T follicular helper cell (primary cell): ENCODE measurements at regions not wholly inside any gene's neighbourhood (a gene's known extent, or its start where the extent isn't known, plus 50 kb on each side); places are given as distances from the start of the nearest gene placed in this dataset.
"Not testable (repeated sequence)": the region's sequence is repeated elsewhere in the genome, so short reads cannot be mapped to it uniquely, and the experiment has no call there.

Experiments
- DNase-seq: peaks from one replicate; pipeline ENCODE4 v3.0.0-alpha.2; 2020; ENCODE audit warnings: low read depth

GRCh38 chr18:22044474-22045220, 124.7 kb upstream of the GATA6 start:
- DNase-seq = no peak

DNA sequence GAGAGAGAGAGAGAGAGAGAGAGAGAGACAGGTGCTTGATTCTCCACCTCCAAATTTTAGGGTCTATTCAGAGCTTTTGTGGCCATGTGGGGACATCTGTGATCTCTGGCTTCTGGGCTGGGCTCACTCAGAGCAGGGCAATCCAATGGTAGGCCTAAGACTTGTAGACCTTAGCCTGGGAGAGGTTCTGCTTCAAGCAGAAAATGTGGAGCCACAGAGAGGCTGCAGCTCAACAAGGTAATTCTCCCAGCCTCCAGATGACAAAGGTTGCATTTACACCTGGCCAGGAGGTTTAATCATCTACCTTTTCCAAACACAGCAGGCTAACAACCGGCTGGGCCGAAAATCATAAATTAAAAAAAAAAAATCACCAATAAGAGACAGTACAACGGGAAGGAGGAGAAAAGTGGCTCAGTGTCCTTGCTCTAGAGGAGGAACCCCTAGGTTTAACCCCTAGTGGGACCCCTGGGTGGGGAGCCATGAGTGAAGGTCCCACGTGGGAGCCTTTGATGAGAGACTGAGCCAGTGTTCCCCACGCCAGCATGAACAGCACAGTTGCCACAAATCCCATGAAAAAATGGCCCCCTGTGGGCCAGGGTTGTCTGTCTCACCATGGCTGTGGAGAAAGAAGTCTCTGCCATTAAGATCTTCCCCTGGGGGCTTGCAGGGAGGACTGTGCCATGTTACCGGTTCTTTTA, 124.0 kb upstream of the GATA6 start:
- no peak for DNase-seq

DNA sequence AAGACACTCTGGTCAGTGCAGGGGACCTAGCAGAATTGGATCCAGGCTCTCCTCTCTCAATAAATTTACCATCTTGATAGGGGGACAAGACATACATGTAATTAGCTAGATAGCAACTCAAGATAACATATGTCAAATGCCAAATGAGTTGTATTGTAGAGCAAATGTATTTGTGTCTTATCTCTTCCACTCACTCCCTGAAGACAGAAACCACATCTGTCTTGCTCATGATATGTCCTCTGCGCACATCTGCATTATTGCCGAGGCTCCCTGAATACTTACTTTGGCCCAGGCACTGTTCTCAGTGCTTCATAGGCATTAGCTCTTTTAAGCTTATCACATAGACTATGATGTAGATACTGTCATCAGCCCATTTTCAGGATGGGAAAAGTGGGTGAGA, 122.9 kb upstream of the GATA6 start:
- no peak for DNase-seq

DNA sequence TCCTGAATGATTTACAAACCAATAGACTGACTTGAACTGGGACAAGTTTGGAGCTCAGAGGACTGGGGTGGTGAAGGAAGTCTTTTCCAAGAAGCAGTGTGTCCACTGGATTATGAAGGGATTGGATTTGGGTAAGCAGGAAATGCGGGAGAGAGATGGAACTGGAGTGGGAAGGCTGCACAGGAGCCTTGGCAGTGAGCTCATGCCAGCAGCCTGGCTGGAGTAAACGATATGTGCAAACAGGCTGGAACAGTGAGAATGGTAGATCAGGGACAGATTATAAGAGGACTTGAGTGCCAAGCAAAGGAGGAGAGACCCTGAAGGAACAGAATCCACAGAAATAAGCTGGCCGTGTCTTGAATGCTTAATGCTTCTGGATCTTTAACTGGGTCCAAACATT, 121.9 kb upstream of the GATA6 start:
- DNase-seq = no peak

- no peak for DNase-seq
Measured at GRCh38 chr18:22048221-22048620, 121.2 kb upstream of the GATA6 start.

- no peak for DNase-seq
Measured at GRCh38 chr18:22048932-22049615, 120.3 kb upstream of the GATA6 start.

DNA sequence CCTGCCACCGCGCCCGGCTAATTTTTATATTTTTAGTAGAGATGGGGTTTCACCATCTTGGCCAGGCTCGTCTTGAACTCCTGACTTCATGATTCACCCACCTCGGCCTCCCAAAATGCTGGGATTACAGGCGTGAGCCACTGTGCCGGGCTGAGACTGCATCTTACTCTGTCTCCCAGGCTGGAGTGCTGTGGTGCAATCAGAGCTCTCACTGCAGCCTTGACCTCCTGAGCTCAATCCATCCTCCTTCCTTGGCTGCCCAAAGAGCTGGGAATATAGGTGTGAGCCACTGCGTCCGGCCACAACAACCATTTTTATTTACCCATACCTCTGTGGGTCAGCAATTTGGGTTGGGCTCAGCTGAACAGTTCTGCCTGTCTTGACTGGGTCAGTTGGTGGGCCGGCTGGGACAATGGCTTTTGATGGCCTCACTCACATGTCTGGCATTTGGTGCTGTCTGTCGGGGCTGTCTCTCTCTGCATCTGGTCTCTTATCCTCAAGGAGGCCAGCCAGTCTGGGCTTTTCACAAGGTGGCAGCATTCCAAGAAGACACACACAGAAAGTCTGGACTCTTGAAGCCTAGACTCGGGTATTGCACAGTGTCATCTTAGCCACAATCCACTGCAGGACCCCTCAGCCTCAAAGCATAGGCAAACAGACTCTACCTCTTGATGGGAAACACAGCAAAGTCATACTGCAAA, 116.8 kb upstream of the GATA6 start:
- no peak for DNase-seq

DNA sequence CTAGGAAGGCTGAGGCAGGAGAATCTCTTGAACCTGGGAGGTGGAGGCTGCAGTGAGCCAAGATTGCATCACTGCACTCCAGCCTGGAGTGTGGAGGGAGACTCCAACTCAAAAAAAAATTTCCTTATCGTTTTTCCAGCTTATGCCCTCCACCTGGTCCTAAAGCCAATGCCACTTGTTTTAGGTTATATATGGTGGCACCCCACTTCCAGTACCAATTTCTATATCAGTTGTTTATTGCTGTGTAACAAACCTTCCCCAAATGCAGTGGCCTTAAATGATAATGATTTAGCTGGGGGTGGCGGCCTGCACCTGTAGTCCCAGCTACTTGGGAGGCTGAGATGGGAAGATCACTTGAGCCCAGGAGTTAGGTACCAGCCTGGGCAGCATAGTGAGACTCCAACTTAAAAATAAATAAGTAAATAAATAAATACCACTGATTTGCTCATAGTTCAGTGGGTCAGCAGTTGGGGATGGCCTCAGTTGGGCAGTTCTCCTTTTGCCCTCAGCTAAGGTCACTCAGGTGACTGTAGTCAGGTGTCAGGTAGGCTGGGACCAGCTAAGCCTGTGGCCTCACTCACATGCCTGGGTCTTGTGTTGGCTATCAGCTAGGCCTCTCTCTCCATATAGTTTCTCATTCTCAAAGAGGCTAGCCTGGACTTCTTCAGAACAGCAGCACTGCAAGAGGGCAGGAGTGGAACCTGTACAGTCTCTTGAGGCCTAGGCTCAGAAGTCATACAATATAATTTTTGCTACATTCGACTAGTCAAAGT, 113.7 kb upstream of the GATA6 start:
- DNase-seq = no peak

GRCh38 chr18:22056950-22057349, 112.4 kb upstream of the GATA6 start:
- DNase-seq = no peak

- no peak for DNase-seq
Measured at GRCh38 chr18:22057908-22058527, 111.4 kb upstream of the GATA6 start.

GRCh38 chr18:22060361-22060760, 109.0 kb upstream of the GATA6 start:
- no peak for DNase-seq

DNA sequence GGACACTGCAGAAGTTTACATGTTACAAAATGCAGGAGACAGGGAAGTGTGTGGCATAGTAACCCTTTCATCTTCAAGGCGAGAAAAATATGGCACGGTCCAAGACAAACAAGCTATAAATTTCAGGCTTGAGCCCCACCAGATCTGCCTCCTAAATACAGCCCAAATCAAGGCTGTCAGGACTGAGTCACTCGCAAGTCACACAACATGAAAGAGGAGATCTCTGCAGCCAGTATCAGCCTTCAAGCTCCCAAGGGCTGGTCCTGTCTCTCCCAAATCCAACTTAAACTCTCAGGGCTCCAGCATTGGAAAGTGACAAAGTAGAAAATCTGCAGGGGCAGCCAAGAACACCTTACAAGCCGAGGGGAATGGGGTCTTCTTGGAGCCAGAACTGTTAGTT, 106.3 kb upstream of the GATA6 start:
- no peak for DNase-seq

GRCh38 chr18:22063672-22064071, 105.7 kb upstream of the GATA6 start:
- DNase-seq = no peak

GRCh38 chr18:22064581-22064980, 104.8 kb upstream of the GATA6 start:
- DNase-seq = no peak

- no peak for DNase-seq
Measured at GRCh38 chr18:22065311-22065710, 104.1 kb upstream of the GATA6 start.

- DNase-seq = no peak
Measured at GRCh38 chr18:22066083-22066485, 103.3 kb upstream of the GATA6 start.

DNA sequence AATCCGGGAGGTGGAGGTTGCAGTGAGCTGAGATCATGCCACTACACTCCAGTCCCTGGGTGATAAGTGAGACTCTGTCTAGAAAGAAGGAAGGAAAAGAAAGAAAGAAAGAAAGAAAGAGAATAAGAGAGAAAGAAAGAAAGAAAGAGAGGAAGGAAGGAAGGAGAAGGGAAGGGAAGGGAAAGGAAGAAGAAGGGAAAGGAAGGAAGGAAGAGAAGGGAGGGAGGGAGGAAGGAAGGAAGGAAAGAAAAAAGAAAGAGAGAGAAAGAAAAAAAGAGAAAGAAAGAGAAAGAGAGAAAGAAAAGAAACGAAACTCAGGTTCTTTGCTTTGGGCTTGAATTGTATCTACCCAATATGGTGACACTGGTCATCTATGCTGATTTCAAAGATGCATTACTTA, 102.3 kb upstream of the GATA6 start:
- no peak for DNase-seq

DNA sequence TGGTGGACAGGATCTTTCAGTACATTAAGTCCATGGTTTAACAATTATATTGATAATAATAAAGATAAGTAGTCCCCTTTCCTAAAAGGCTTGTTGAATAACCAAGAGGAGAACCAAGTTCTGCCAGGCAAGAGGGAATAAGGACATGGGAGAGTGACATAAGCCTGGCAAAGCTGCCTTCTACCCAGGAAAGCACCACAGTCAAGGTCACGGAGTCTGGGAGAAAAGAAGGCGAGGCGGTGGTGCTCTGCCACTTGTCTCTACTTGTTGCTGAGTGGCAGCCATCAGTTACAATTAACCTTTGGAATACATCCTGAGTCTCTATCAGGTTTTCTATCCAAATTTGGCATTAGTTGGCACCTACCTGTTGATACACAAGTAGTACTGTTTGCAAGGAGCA, 101.7 kb upstream of the GATA6 start:
- DNase-seq = no peak

GRCh38 chr18:22068784-22069183, 100.6 kb upstream of the GATA6 start:
- not testable (repeated sequence) for DNase-seq

DNA sequence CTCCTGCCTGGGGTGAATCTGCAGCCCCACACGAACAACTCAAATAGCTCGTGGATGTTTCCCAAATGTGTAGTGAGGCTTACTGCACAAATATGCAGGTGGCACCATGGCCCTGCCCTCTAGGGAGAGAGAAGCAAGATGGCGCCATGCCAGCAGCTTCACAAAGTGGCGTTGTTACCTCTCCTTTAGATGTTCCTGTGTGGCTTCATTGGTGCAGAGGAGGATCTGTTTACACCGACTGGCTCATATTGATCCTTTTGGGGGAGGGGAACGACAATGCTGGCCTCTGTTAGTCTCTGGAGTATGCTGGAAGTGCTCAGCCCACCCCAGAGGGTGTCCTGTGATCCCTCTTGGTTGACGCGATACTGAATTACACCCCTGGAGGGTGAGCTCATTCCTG, 99.5 kb upstream of the GATA6 start:
- no peak for DNase-seq

DNA sequence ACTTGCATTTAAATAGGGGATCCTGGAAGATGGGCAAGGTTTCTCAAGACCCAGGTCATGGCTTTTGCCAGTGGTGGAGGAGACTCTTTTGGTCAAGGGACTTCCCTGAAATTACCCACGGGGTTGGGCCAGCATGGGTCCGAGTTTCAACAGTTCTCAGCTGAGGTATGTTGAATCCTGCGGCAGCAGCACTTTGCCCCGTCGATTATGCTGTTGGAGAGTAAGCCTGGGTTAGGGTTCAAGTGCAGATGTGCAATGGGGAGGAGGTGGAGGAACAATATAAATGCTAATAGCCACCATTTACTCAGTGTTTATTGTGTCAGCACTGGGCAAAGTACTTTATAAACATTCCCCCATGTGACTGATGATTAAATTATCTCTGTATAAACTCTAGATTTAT, 96.0 kb upstream of the GATA6 start:
- DNase-seq = no peak
